Activated CD4-positive, alpha-beta memory T cell treated with anti-CD3 and anti-CD28 coated beads, Interleukin-2, amount 10 ng/mL, durations not matched to agents 7 days and 5 days (primary cell): ENCODE measurements at regions not wholly inside any gene's neighbourhood (a gene's known extent, or its start where the extent isn't known, plus 50 kb on each side); places are given as distances from the start of the nearest gene placed in this dataset.

ENCODE experiments used
- CTCF ChIA-PET: fragments of 350-600 bp; sonication (Branson Sonifier 250); formaldehyde crosslinking; loops from one replicate; lab custom pipeline; 2021; ENCODE audit warnings: antibody characterized with exemption, inconsistent platforms; lab: Charles Lee
- POLR2A ChIA-PET: fragments of 350-600 bp; sonication (Branson Sonifier 250); formaldehyde crosslinking; loops from one replicate; lab custom pipeline; 2021; ENCODE audit warnings: antibody characterized with exemption; lab: Charles Lee
- DNase-seq: peaks from one replicate; pipeline ENCODE4 v3.0.0-alpha.2; 2020
- H3K27ac Mint-ChIP-seq: one replicate; pipeline ENCODE4 v1.8.0; 2021; ENCODE audit warnings: mild to moderate bottlenecking, mixed read lengths
- H3K27me3 Mint-ChIP-seq: one replicate; pipeline ENCODE4 v1.8.0; 2021; ENCODE audit warnings: mixed read lengths
- H3K36me3 Mint-ChIP-seq: one replicate; pipeline ENCODE4 v1.8.0; 2021; ENCODE audit warnings: low read depth, mixed read lengths
- H3K4me1 Mint-ChIP-seq: one replicate; pipeline ENCODE4 v1.8.0; 2021; ENCODE audit warnings: mixed read lengths
- H3K4me3 Mint-ChIP-seq: one replicate; pipeline ENCODE4 v1.8.0; 2021; ENCODE audit warnings: mild to moderate bottlenecking, mixed read lengths
- H3K9me3 Mint-ChIP-seq: one replicate; pipeline ENCODE4 v1.8.0; 2021; ENCODE audit warnings: mixed read lengths

- Mint-ChIP-seq H3K4me3 (no peak overlapping the region), H3K27ac (no peak overlapping the region), H3K9me3 (no peaks in the 10 kb centered on the region), H3K4me1 (no peaks in the 10 kb centered on the region), H3K27me3 (peaks cover 2% of the 10 kb centered on the region), H3K36me3 (no peaks in the 10 kb centered on the region)
- ChIA-PET CTCF (no interaction called here), POLR2A (no interaction called here)
- no peak for DNase-seq
Measured at GRCh38 chr20:20781029-20781428, 68.6 kb upstream of the RALGAPA2 start.

DNA sequence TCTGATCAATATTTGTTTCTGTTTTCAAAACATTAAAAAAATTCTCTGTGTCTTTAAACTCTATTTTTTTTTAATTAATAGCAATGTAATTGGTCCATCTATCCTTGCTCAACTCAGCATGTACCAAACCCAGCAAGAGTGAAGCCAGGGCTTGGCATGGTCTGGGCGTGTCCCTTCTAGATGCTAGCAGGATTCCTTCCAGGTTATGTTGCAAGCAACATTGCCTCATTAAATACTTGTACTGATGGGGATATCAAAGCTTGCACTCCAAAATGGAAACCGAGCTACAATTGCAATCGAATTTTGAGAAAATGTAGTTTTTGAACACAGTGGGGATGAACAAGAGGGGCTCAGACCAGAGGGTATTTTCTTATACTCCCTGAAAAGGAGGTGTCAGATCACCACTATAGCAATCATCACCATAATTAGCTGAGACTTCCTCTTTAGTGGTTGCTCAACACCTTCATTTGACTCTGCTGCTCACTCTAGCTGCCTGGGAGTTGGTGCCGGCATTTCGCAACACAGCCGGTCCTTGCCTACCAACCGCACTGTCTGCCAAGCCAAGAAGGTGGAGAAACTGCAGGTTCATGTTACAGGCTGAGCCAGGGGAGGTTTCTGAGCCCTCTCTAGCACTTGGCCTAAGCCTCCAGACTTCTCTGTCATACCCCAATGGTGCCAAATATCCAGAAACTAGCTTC lies 67.8 kb upstream of the RALGAPA2 start:
- DNase-seq = no peak
- Mint-ChIP-seq H3K4me1 (no peaks in the 10 kb centered on the region), H3K27me3 (peaks cover 2% of the 10 kb centered on the region), H3K9me3 (no peaks in the 10 kb centered on the region), H3K36me3 (no peaks in the 10 kb centered on the region), H3K27ac (no peak overlapping the region), H3K4me3 (no peak overlapping the region)
- ChIA-PET POLR2A (no interaction called here), CTCF (no interaction called here)

GRCh38 chr20:20778676-20779075 lies 66.2 kb upstream of the RALGAPA2 start:
- no peaks in the 10 kb centered on the region for H3K4me1 Mint-ChIP-seq
- peaks cover 2% of the 10 kb centered on the region for H3K27me3 Mint-ChIP-seq
- no peaks in the 10 kb centered on the region for H3K36me3 Mint-ChIP-seq
- ChIA-PET POLR2A (no interaction called here), CTCF (interaction anchor here (0.6 kb wide), 1 partner anchor 339 kb away, joined by 3 read pairs; no protein-coding TSS in a partner anchor)
- H3K9me3 Mint-ChIP-seq = no peaks in the 10 kb centered on the region
- no peak overlapping the region for H3K27ac Mint-ChIP-seq
- H3K4me3 Mint-ChIP-seq = no peak overlapping the region
- DNase-seq = no peak

- H3K27me3 Mint-ChIP-seq = peaks cover 2% of the 10 kb centered on the region
- no peak for DNase-seq
- no peaks in the 10 kb centered on the region for H3K36me3 Mint-ChIP-seq
- H3K9me3 Mint-ChIP-seq = no peaks in the 10 kb centered on the region
- no peaks in the 10 kb centered on the region for H3K4me1 Mint-ChIP-seq
- CTCF ChIA-PET = no interaction called here
- H3K4me3 Mint-ChIP-seq = no peak overlapping the region
- POLR2A ChIA-PET = no interaction called here
- no peak overlapping the region for H3K27ac Mint-ChIP-seq
Measured at GRCh38 chr20:20772497-20773085, 60.1 kb upstream of the RALGAPA2 start.

DNA sequence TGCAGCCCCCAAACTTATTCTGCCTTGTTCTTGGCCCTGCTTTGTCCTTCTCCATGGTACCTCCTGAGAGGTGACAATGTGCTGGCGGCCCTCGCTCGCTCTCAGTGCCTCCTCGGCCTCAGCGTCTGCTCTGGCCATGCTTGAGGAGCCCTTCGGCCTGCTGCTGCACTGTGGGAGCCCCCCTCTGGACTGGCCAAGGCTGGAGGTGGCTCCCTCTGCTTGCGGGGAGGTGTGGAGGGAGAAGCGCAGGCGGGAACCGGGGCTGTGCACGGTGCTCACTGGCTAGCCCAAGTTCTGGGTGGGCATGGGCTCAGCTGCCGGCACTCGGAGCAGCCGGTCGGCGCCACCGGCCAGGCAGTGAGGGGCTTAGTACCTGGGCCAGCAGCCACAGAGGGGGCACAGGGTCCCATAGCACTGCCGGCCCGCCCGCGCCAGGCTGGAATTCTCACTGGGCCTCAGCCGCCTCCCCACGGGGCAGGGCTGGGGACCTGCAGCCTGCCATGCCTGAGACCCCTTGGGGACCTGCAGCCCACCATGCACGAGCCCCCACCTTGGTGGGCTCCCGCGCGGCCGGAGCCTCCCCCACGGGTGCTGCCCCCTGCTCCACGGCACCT lies 55.9 kb upstream of the RALGAPA2 start:
- Mint-ChIP-seq H3K9me3 (no peaks in the 10 kb centered on the region), H3K4me1 (no peaks in the 10 kb centered on the region), H3K27ac (no peak overlapping the region), H3K27me3 (peaks cover 2% of the 10 kb centered on the region), H3K4me3 (no peak overlapping the region), H3K36me3 (no peaks in the 10 kb centered on the region)
- ChIA-PET POLR2A (no interaction called here), CTCF (no interaction called here)
- no peak for DNase-seq

DNA sequence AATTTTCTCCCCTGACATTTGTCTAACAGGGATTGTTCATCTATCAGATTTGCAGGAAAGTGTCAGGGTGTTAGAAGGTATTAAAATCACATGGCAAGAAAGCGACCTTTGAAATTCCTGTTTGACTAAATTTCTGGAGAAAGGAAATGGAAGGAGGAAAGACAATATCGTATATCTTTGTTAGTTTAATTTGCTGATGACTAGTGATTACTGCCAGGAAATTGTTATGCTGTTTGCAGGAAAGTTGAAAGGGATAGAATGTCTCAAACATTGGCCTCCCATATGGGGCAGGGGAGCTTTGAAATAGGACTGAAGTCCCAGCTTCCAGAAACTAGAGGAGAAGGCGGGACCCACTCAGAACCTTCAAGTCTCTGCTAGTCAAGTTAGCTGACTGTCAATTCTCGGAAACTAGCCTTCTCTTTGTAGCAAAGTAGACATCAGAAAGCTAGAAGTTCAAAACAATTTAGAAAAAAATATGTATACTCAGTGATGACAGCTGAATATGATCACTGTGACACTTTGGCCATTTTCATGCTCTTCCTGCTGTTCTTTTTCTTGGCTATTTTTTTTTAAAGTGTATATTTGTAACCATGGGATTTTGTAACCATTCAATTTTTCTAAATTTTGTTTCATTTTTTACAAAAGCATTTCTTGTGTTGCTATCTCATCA lies 53.4 kb upstream of the RALGAPA2 start:
- Mint-ChIP-seq H3K9me3 (no peaks in the 10 kb centered on the region), H3K27me3 (peaks cover 9% of the 10 kb centered on the region), H3K4me1 (no peaks in the 10 kb centered on the region), H3K36me3 (no peaks in the 10 kb centered on the region), H3K27ac (no peak overlapping the region), H3K4me3 (no peak overlapping the region)
- ChIA-PET CTCF (no interaction called here), POLR2A (no interaction called here)
- DNase-seq = no peak

- no peaks in the 10 kb centered on the region for H3K4me1 Mint-ChIP-seq
- no peaks in the 10 kb centered on the region for H3K36me3 Mint-ChIP-seq
- no peak for DNase-seq
- CTCF ChIA-PET = no interaction called here
- no peak overlapping the region for H3K4me3 Mint-ChIP-seq
- H3K9me3 Mint-ChIP-seq = no peaks in the 10 kb centered on the region
- POLR2A ChIA-PET = no interaction called here
- peaks cover 11% of the 10 kb centered on the region for H3K27me3 Mint-ChIP-seq
- H3K27ac Mint-ChIP-seq = no peak overlapping the region
Measured at GRCh38 chr20:20763650-20764049, 51.2 kb upstream of the RALGAPA2 start.
